Limb (tissue), 2 donors: ENCODE measurements at regions not wholly inside any gene's neighbourhood (a gene's known extent, or its start where the extent isn't known, plus 50 kb on each side); places are given as distances from the start of the nearest gene placed in this dataset.
"Not testable (repeated sequence)": the region's sequence is repeated elsewhere in the genome, so short reads cannot be mapped to it uniquely, and the experiment has no call there.

Experiments
- DNase-seq, 2 donors: peaks; one replicate each; pipeline ENCODE4 v3.0.0-alpha.2; 2016; ENCODE audit errors: extremely low spot score in 2 of 2

DNA sequence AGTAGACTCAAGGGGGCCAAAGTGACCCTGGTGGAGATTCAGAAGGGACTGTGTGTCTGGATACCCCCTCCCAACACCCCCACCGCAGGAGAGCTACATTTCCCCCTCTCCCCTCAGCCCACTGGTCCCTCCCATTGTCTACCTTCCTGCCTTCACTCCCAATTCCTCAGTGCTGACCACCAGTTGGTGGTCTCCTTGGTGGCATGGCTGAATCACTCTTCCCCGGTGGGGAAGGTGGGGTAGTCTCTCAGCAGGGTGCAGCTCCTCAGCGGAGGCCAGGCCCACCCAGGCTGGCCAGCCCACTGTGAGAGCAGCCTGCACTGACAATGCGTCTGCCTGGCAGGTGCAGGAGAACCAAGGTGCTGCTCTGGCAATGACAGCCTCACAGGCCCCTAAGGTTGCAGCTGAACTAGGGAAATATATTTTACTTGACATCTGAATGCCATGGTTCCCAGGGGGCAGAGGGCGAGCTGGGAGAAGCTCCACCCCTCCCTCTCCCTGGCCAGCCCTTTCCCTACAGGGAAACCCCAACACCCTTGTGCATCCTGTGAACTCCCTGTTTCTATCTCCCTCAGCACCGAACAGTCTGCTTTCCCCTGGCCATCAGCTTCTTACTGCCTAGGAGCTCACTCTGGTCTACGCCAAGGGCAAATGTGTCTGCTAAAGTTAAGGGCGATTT lies 62.6 kb upstream of the PAX8 start:
- DNase-seq = no peak

DNA sequence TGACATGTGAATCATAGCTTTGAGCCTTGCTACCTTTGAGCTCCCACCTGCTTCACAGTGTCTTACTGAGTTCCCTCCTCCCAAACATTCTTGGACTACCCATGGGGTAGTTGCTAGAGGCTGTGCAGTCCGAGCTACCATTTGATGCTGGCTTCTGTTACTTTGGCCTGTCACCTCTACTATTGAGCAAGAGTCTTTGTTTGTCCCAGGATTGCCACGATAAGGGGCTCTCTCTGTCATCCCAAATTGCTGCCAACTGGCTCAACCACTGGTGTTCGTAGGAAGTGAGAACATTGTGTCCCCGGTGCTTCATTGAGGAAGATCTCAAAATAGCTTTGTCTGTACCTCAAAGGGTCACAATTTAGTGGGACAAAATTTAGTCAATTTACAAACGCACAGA lies 59.1 kb upstream of the PAX8 start:
- no peak for DNase-seq

DNA sequence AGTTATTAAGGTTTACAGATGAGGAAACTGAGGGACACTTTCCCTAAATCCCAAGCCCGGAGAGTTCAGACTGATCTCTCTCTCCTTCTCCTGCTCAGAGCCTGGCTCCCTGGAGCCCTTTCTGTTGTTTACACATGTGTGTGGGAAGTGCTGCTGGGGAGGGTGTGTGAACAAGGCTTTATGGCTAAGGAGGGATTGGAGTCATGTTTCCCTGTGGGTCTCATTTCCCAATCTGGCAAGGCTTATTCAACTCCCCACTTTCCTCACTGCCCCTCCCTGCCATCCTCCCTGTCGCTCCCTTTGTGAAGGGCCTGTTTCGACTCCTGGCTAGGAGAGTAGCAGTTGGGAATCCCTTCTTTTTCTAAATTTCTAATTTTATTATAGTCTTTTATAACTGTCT lies 57.3 kb upstream of the PAX8 start:
- not testable (repeated sequence) for DNase-seq

DNA sequence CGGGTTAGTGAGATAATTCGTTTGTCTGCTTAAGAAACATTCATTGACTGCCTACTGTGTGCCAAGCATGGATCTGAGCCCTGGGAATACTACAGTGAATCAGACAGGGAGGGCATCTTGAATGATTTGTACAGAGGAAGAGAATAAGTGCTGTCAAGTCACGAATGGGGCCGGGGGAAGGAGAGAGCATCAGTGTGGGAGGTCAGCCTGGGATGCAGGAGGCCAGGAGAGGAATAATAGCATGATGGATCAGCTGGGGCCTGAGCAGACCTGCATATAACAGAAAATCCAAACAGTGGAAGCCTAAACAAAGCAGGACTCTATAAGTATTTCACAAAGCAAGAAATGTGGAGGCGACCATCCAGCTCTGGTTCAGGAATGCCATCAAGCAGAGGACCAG lies 55.4 kb upstream of the PAX8 start:
- no peak for DNase-seq

DNA sequence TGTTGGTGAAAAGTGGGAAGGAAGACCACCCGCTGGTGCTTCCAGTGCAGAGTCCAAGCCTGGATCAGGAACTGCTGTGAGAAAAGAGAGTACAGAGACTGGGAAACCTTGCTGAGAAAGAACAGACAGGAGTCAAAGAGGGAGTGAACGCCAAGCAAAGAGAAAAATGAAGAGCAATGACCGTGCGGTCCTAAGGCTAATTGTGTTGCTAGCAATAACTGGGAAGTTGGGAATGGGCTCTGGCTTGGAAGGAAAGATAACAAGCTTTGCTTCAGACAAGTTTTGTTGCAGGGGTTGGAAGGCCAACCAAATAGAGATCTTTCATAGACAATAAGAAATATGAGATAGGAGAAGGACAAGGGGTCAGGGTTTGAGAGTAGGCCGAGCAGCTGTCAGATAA lies 55.0 kb upstream of the PAX8 start:
- not testable (repeated sequence) for DNase-seq

DNA sequence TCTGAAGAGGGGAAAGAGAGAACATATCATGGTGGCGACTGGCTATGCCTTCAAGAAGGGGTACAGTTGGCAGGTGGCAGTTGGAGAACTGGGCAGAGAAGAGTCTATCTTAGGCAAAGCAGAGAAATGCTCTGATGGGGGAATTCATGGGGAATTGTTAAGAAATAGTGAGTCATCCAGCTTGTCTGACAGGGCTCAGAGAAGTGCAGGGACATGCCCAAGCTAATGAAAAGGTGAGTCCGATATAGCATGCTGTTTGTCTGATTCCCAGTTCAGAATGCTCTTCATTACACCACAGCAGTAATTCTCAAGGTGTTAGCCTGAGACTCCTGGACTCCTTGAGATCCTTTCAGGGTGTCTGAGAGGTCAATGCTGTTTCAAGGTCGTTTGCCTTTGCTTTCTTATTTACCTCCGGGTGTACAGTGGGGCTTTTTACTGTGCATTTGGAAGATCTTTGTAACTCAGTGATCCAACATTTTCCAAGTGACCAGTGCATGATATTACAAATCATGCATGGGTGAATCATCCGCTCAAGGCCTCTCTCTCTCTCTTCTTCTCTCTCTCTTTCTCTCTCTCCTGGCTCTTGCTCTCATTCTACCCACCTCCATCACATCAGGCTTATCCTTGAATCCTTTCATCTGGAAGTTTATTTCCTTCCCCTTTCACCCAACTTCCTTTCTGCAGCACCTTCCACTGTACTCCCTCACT lies 51.5 kb upstream of the PAX8 start:
- not testable (repeated sequence) for DNase-seq

DNA sequence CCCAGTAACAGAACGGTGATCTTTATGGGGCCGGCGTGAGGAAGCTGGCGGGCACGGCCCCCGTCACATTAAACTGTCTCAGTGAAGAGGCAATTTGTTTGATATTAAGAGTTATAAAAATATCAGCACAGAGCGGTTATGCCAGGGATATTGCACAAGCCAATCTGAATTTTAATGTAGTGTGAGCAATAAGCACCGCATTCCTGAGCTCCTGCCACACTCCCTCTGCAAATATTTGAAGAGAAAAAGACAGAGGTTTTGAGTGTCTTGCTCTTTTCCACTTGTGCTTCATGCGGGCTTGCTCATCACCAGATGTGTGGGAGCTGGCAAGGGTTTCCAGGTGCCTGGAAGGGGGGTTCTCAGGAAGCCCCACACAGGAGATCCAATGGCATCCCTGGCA lies 50.3 kb upstream of the PAX8 start:
- not testable (repeated sequence) for DNase-seq

DNA sequence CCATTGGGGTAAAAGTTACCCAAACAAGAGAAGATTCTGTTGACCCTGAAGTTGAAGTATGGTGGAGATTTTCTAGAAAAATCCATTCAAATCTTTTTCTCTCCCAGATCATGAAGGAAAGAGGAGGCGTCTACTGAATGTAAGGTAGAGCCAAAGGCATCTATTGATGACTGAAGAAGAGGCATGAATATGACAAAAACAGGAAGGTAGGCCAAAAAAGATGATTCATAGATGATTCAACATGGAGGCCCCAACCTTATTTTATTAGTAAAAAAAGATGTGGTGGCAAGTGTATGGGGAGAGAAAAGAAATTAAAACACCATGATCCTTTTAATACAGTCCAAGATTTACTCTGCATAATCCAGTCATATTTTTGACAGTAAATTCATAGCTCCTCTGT lies 49.9 kb upstream of the PAX8 start:
- DNase-seq = not testable (repeated sequence)
